Naive thymus-derived CD4-positive, alpha-beta T cell (primary cell): ENCODE measurements at regions not wholly inside any gene's neighbourhood (a gene's known extent, or its start where the extent isn't known, plus 50 kb on each side); places are given as distances from the start of the nearest gene placed in this dataset.

Experiments used
- ATAC-seq: fragments of 150-1000 bp; cut with Tn5 transposase; 2 replicates; pipeline ENCODE4 v1.10.0; 2021; ENCODE audit warnings: mild to moderate bottlenecking, moderate library complexity
- CTCF ChIA-PET: fragments of 350-600 bp; sonication (Branson Sonifier 250); formaldehyde crosslinking; loops from one replicate; lab custom pipeline; 2021; ENCODE audit warnings: antibody characterized with exemption; lab: Charles Lee
- POLR2A ChIA-PET: fragments of 350-600 bp; sonication (Branson Sonifier 250); formaldehyde crosslinking; loops from one replicate; lab custom pipeline; 2021; ENCODE audit warnings: antibody characterized with exemption, inconsistent platforms; lab: Charles Lee
- DNase-seq, 9 donors: peaks; one replicate each; pipeline versions ENCODE4 v3.0.0 to v3.0.0-alpha.2; 2020 to 2022; ENCODE audit warnings: mixed read lengths in 1 of 9
- H3K27ac ChIP-seq: one replicate; pipeline ENCODE4 v1.7.0; 2013; ENCODE audit warnings: mild to moderate bottlenecking, low read depth, low read length, moderate library complexity
- H3K27me3 ChIP-seq, 2 donors: one replicate each; pipeline ENCODE4 v1.7.0; 2013; ENCODE audit warnings: low read length in 2 of 2, mild to moderate bottlenecking in 2 of 2, moderate library complexity in 2 of 2; ENCODE audit not compliant: control insufficient read depth in 2 of 2, insufficient read depth in 2 of 2
- H3K36me3 ChIP-seq, 3 experiments: 1 replicate in 2 of 3; 2 replicates in 1 of 3; pipeline ENCODE4 v1.7.0; 2013; ENCODE audit warnings: low read length in 3 of 3, mild to moderate bottlenecking in 3 of 3, moderate library complexity in 1 of 3; ENCODE audit not compliant: insufficient read depth in 3 of 3, control insufficient read depth in 2 of 3
- H3K4me1 ChIP-seq, 2 donors: one replicate each; pipeline ENCODE4 v1.7.0; 2013; ENCODE audit warnings: low read length in 2 of 2, mild to moderate bottlenecking in 2 of 2, moderate library complexity in 1 of 2; ENCODE audit not compliant: control insufficient read depth in 2 of 2, insufficient read depth in 2 of 2
- H3K4me3 ChIP-seq: 2 replicates; pipeline ENCODE4 v1.7.0; 2013; ENCODE audit warnings: mild to moderate bottlenecking, low read length
- H3K9me3 ChIP-seq, 3 experiments: 1 replicate in 2 of 3; 2 replicates in 1 of 3; pipeline ENCODE4 v1.7.0; 2013; ENCODE audit warnings: low read length in 3 of 3; ENCODE audit not compliant: control insufficient read depth in 2 of 3
- H3K27ac Mint-ChIP-seq, 9 donors: one replicate each; pipeline ENCODE4 v1.8.0; 2020 to 2022; ENCODE audit warnings: mixed read lengths in 9 of 9, mild to moderate bottlenecking in 8 of 9, moderate library complexity in 5 of 9, inconsistent platforms in 2 of 9
- H3K27me3 Mint-ChIP-seq, 5 donors: one replicate each; pipeline ENCODE4 v1.8.0; 2021 to 2022; ENCODE audit warnings: mixed read lengths in 5 of 5, mild to moderate bottlenecking in 1 of 5
- H3K36me3 Mint-ChIP-seq, 5 donors: one replicate each; pipeline ENCODE4 v1.8.0; 2020 to 2022; ENCODE audit warnings: mixed read lengths in 5 of 5, mild to moderate bottlenecking in 3 of 5, inconsistent platforms in 1 of 5
- H3K4me1 Mint-ChIP-seq, 7 donors: one replicate each; pipeline ENCODE4 v1.8.0; 2020 to 2022; ENCODE audit warnings: mixed read lengths in 7 of 7, mild to moderate bottlenecking in 3 of 7, inconsistent platforms in 1 of 7
- H3K4me3 Mint-ChIP-seq, 10 donors: one replicate each; pipeline ENCODE4 v1.8.0; 2020 to 2022; ENCODE audit warnings: mild to moderate bottlenecking in 10 of 10, mixed read lengths in 10 of 10, moderate library complexity in 6 of 10, inconsistent platforms in 2 of 10
- H3K9me3 Mint-ChIP-seq, 11 donors: one replicate each; pipeline ENCODE4 v1.8.0; 2020 to 2022; ENCODE audit warnings: mixed read lengths in 11 of 11, mild to moderate bottlenecking in 4 of 11, inconsistent platforms in 1 of 11, moderate library complexity in 1 of 11
- intact Hi-C, 2 donors: fragments of 100-400 bp; cut with micrococcal nuclease; formaldehyde crosslinking; loops; one replicate each; pipeline ENCODE4 v1.15.1; 2023

DNA sequence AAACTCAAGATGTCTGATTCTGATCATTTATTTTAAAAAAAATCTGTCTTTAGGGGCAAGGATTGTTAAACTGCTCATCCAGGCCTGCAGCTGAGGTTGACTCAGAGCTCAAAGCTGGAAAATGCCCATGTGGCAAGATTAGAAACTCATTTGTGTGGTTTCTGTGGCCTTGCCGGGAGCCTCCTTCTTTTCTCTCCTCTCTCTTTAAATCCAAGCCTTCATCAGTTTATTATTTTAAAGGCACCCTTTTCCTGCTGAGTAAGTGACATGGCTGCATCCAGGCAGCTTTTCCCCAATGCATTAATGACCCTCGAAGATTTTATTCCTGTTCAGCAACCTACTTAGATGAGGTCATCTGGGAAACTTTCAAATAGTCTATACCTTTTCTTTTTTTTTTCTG is 221.3 kb upstream of the CDIN1 start:
- no peak for ATAC-seq
- CTCF ChIA-PET, result no interaction called here
- H3K27me3 Mint-ChIP-seq, result no peaks in the 10 kb centered on the region

DNA sequence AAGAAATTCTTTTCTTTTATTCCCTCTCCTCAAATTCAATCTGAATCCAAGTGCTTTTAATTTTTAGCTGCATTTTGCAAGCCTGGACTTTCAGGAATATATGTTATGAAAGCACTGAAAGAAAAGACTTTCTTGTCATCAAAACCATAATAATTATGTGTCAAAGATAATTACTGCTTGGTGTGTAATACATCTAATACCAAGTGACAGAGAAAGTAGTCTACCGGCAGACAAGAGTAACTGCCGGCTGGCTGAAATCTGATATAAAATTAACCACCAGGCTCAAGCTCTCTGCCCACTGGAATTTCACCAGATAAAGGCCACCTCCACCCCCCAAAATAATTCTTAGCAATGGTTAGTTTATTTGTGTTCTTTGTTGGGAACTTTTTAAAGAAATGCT is 220.9 kb upstream of the CDIN1 start:
- Mint-ChIP-seq H3K4me1 (no peaks in the 10 kb centered on the region), H3K36me3 (no peaks in the 10 kb centered on the region), H3K9me3 (peaks cover 0 to 5% (median 0%) of the 10 kb centered on the region in 11 donors), H3K27ac (no peak overlapping the region), H3K4me3 (no peak overlapping the region), H3K27me3 (no peaks in the 10 kb centered on the region)
- Histone ChIP-seq H3K9me3 (no peaks in the 10 kb centered on the region), H3K27ac (no peak overlapping the region), H3K4me3 (no peak overlapping the region), H3K4me1 (no peaks in the 10 kb centered on the region), H3K27me3 (no peaks in the 10 kb centered on the region), H3K36me3 (no peaks in the 10 kb centered on the region)
- DNase-seq (no peak), ATAC-seq (no peak)
- intact Hi-C loops, result no loop called here
- ChIA-PET CTCF (no interaction called here), POLR2A (no interaction called here)

More for the DNA sequence above, 221.3 kb upstream of the CDIN1 start:
- no peak for DNase-seq
- H3K4me1 ChIP-seq, result no peaks in the 10 kb centered on the region
- no peaks in the 10 kb centered on the region for H3K9me3 ChIP-seq
- intact Hi-C loops, result no loop called here
- no peak overlapping the region for H3K27ac Mint-ChIP-seq
- H3K4me1 Mint-ChIP-seq, result no peaks in the 10 kb centered on the region
- no peak overlapping the region for H3K4me3 Mint-ChIP-seq
- no peaks in the 10 kb centered on the region for H3K27me3 ChIP-seq
- peaks cover 0 to 5% (median 0%) of the 10 kb centered on the region in 11 donors for H3K9me3 Mint-ChIP-seq
- no peaks in the 10 kb centered on the region for H3K36me3 ChIP-seq
- POLR2A ChIA-PET, result no interaction called here
- H3K4me3 ChIP-seq, result no peak overlapping the region
- no peaks in the 10 kb centered on the region for H3K36me3 Mint-ChIP-seq
- H3K27ac ChIP-seq, result no peak overlapping the region

DNA sequence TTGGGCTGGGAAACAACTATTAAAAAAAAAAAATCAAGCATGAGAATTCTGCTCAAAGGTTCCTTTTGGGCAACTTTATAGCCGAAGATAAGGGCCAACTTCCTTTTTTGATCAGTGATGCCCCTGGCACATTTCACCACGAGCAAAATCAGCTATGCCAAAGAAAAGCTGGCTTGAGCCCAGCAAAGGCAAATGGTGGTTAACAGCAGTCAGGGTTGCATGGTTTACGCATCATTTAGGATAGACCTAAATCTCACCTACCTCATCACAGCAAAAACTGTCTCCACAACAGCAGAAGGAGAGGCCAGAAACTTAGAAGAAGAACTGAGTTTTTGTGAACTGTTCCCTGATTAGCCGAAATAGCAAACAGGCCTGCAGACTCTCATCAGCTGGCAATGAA is 220.1 kb upstream of the CDIN1 start:
- ChIA-PET CTCF (no interaction called here), POLR2A (no interaction called here)
- Histone ChIP-seq H3K4me3 (no peak overlapping the region), H3K27me3 (no peaks in the 10 kb centered on the region), H3K9me3 (no peaks in the 10 kb centered on the region), H3K27ac (no peak overlapping the region), H3K36me3 (no peaks in the 10 kb centered on the region), H3K4me1 (no peaks in the 10 kb centered on the region)
- H3K27ac Mint-ChIP-seq, result no peak overlapping the region
- no peaks in the 10 kb centered on the region for H3K27me3 Mint-ChIP-seq
- intact Hi-C loops, result no loop called here
- H3K4me1 Mint-ChIP-seq, result no peaks in the 10 kb centered on the region
- H3K4me3 Mint-ChIP-seq, result no peak overlapping the region
- DNase-seq (no peak), ATAC-seq (no peak)
- peaks cover 0 to 5% (median 0%) of the 10 kb centered on the region in 11 donors for H3K9me3 Mint-ChIP-seq
- H3K36me3 Mint-ChIP-seq, result no peaks in the 10 kb centered on the region

DNA sequence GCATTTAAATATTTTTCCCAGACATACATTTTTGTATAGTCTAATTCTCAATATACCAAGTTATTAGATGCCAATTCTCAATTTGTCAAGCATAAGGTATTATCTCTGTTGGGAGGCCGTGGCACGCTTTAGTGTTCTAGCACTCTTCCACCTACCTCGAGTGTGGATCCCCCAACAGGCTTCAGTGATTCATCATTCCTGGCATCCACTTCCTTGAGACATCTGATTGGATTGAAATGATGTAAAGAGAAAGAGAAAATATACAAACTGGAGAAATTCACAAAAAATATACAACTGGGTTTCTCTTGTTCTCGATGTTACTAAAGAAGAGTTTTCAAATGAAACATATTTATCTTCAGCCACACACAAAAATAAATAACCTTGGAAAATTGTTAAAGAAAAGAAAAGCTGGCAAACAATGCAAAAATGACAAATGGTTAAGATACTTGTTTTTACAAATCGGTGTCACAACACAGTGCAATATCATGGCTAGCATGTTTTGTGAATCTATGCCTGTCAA is 218.0 kb upstream of the CDIN1 start:
- H3K4me3 ChIP-seq, result no peak overlapping the region
- no peak for DNase-seq
- H3K27ac ChIP-seq, result no peak overlapping the region
- no peaks in the 10 kb centered on the region for H3K36me3 Mint-ChIP-seq
- H3K27me3 ChIP-seq, result no peaks in the 10 kb centered on the region
- no peak overlapping the region for H3K27ac Mint-ChIP-seq
- intact Hi-C loops, result no loop called here
- H3K27me3 Mint-ChIP-seq, result peaks cover 0 to 9% (median 0%) of the 10 kb centered on the region in 5 donors
- no peaks in the 10 kb centered on the region for H3K9me3 ChIP-seq
- ChIA-PET POLR2A (no interaction called here), CTCF (no interaction called here)
- no peak overlapping the region for H3K4me3 Mint-ChIP-seq
- ATAC-seq, result no peak
- peaks cover 0 to 2% (median 0%) of the 10 kb centered on the region in 11 donors for H3K9me3 Mint-ChIP-seq
- no peaks in the 10 kb centered on the region for H3K4me1 Mint-ChIP-seq
- H3K36me3 ChIP-seq, result no peaks in the 10 kb centered on the region
- no peaks in the 10 kb centered on the region for H3K4me1 ChIP-seq

- Mint-ChIP-seq H3K27me3 (peaks cover 0 to 12% (median 3%) of the 10 kb centered on the region in 5 donors), H3K36me3 (no peaks in the 10 kb centered on the region), H3K4me3 (no peak overlapping the region), H3K9me3 (peaks cover 0 to 2% (median 0%) of the 10 kb centered on the region in 11 donors), H3K27ac (no peak overlapping the region), H3K4me1 (no peaks in the 10 kb centered on the region)
- intact Hi-C loops, result no loop called here
- ChIA-PET CTCF (no interaction called here), POLR2A (no interaction called here)
- H3K27me3 ChIP-seq, result no peaks in the 10 kb centered on the region
- H3K9me3 ChIP-seq, result no peaks in the 10 kb centered on the region
- no peak for DNase-seq
- ATAC-seq, result no peak
- H3K4me3 ChIP-seq, result no peak overlapping the region
- H3K27ac ChIP-seq, result no peak overlapping the region
- no peaks in the 10 kb centered on the region for H3K4me1 ChIP-seq
- no peaks in the 10 kb centered on the region for H3K36me3 ChIP-seq
Measured at GRCh38 chr15:36362509-36362915, 216.9 kb upstream of the CDIN1 start.

- Histone ChIP-seq H3K9me3 (no peaks in the 10 kb centered on the region), H3K4me1 (no peaks in the 10 kb centered on the region), H3K4me3 (no peak overlapping the region), H3K36me3 (no peaks in the 10 kb centered on the region), H3K27me3 (no peaks in the 10 kb centered on the region), H3K27ac (no peak overlapping the region)
- Mint-ChIP-seq H3K27ac (no peak overlapping the region), H3K36me3 (no peaks in the 10 kb centered on the region), H3K4me1 (no peaks in the 10 kb centered on the region), H3K9me3 (peaks cover 0 to 2% (median 0%) of the 10 kb centered on the region in 11 donors), H3K27me3 (peaks cover 0 to 12% (median 3%) of the 10 kb centered on the region in 5 donors), H3K4me3 (no peak overlapping the region)
- ATAC-seq (no peak), DNase-seq (no peak)
- ChIA-PET POLR2A (no interaction called here), CTCF (no interaction called here)
- intact Hi-C loops, result no loop called here
Measured at GRCh38 chr15:36363335-36363734, 216.1 kb upstream of the CDIN1 start.

- Histone ChIP-seq H3K9me3 (no peaks in the 10 kb centered on the region), H3K36me3 (no peaks in the 10 kb centered on the region), H3K4me3 (no peak overlapping the region), H3K4me1 (no peaks in the 10 kb centered on the region), H3K27ac (no peak overlapping the region), H3K27me3 (no peaks in the 10 kb centered on the region)
- ATAC-seq (no peak), DNase-seq (no peak)
- H3K9me3 Mint-ChIP-seq, result peaks cover 0 to 4% (median 0%) of the 10 kb centered on the region in 11 donors
- no peak overlapping the region for H3K27ac Mint-ChIP-seq
- H3K4me3 Mint-ChIP-seq, result no peak overlapping the region
- ChIA-PET POLR2A (no interaction called here), CTCF (no interaction called here)
- peaks cover 0 to 12% (median 3%) of the 10 kb centered on the region in 5 donors for H3K27me3 Mint-ChIP-seq
- intact Hi-C loops, result no loop called here
- no peaks in the 10 kb centered on the region for H3K36me3 Mint-ChIP-seq
- H3K4me1 Mint-ChIP-seq, result no peaks in the 10 kb centered on the region
Measured at GRCh38 chr15:36364377-36364776, 215.0 kb upstream of the CDIN1 start.
